Activated T-cell treated with anti-CD3 and anti-CD28 coated beads for 48 hours (primary cell): ENCODE measurements at regions not wholly inside any gene's neighbourhood (a gene's known extent, or its start where the extent isn't known, plus 50 kb on each side); places are given as distances from the start of the nearest gene placed in this dataset.
"Not testable (repeated sequence)": the region's sequence is repeated elsewhere in the genome, so short reads cannot be mapped to it uniquely, and the experiment has no call there.

ENCODE experiments used
- DNase-seq: peaks from one replicate; pipeline ENCODE4 v3.0.0-alpha.2; 2020; ENCODE audit warnings: low read depth

GRCh38 chr6:81562169-81562568 is 190.3 kb downstream of the TENT5A start:
- no peak for DNase-seq

- no peak for DNase-seq
Measured at GRCh38 chr6:81561731-81562130, 190.8 kb downstream of the TENT5A start.

- DNase-seq, result no peak
Measured at GRCh38 chr6:81561071-81561564, 191.4 kb downstream of the TENT5A start.

GRCh38 chr6:81557811-81558210 is 194.7 kb downstream of the TENT5A start:
- no peak for DNase-seq

- no peak for DNase-seq
Measured at GRCh38 chr6:81556551-81556950, 195.9 kb downstream of the TENT5A start.

- no peak for DNase-seq
Measured at GRCh38 chr6:81553216-81553615, 199.3 kb downstream of the TENT5A start.

GRCh38 chr6:81552644-81553043 is 199.8 kb downstream of the TENT5A start:
- no peak for DNase-seq

- no peak for DNase-seq
Measured at GRCh38 chr6:81547149-81547548, 205.3 kb downstream of the TENT5A start.

- DNase-seq, result no peak
Measured at GRCh38 chr6:81534934-81535465, 217.5 kb downstream of the TENT5A start.

GRCh38 chr6:81531869-81532561 is 220.5 kb downstream of the TENT5A start:
- DNase-seq, result no peak

- DNase-seq, result no peak
Measured at GRCh38 chr6:81517455-81517854, 235.0 kb downstream of the TENT5A start.

GRCh38 chr6:81515562-81516453 is 236.7 kb downstream of the TENT5A start:
- no peak for DNase-seq

- not testable (repeated sequence) for DNase-seq
Measured at GRCh38 chr6:81514195-81514594, 238.3 kb downstream of the TENT5A start.

- DNase-seq, result no peak
Measured at GRCh38 chr6:81511423-81511822, 241.1 kb downstream of the TENT5A start.

GRCh38 chr6:81495999-81496398 is 256.5 kb downstream of the TENT5A start:
- no peak for DNase-seq

- DNase-seq, result no peak
Measured at GRCh38 chr6:81491454-81492101, 260.9 kb downstream of the TENT5A start.

GRCh38 chr6:81487489-81487888 is 265.0 kb downstream of the TENT5A start:
- no peak for DNase-seq

GRCh38 chr6:81486234-81486633 is 266.2 kb downstream of the TENT5A start:
- no peak for DNase-seq

- no peak for DNase-seq
Measured at GRCh38 chr6:81485395-81485794, 267.1 kb downstream of the TENT5A start.

GRCh38 chr6:81484251-81484650 is 268.2 kb downstream of the TENT5A start:
- no peak for DNase-seq

- DNase-seq, result no peak
Measured at GRCh38 chr6:81480139-81480538, 272.3 kb downstream of the TENT5A start.

GRCh38 chr6:81476881-81477280 is 275.6 kb downstream of the TENT5A start:
- DNase-seq, result no peak
